B cell (primary cell): ENCODE measurements at regions not wholly inside any gene's neighbourhood (a gene's known extent, or its start where the extent isn't known, plus 50 kb on each side); places are given as distances from the start of the nearest gene placed in this dataset.

ENCODE experiments used
- ATAC-seq: fragments of 200-7000 bp; cut with Tn5 transposase; one replicate; pipeline ENCODE4 v1.10.0; 2021; ENCODE audit warnings: low read depth, mild to moderate bottlenecking, moderate number of reproducible peaks, moderate library complexity
- CTCF ChIA-PET: fragments of 350-600 bp; sonication (Branson Sonifier 250); formaldehyde crosslinking; loops from one replicate; lab custom pipeline; 2021; ENCODE audit warnings: antibody characterized with exemption, inconsistent platforms; lab: Charles Lee
- POLR2A ChIA-PET: fragments of 350-600 bp; sonication (Branson Sonifier 250); formaldehyde crosslinking; loops from one replicate; lab custom pipeline; 2021; ENCODE audit warnings: antibody characterized with exemption; lab: Charles Lee
- DNase-seq: peaks from one replicate; pipeline ENCODE4 v3.0.0; 2013
- H2AFZ ChIP-seq: 2 replicates; pipeline ENCODE4 v1.6.1; 2012; ENCODE audit warnings: mild to moderate bottlenecking, low read depth, low read length; ENCODE audit not compliant: insufficient read depth, poor library complexity, severe bottlenecking
- H3K27ac ChIP-seq, 2 donors: 1 replicate in 1 of 2; 2 replicates in 1 of 2; pipeline ENCODE4 v1.5.1; 2012 to 2013; ENCODE audit warnings: low read length in 2 of 2, mild to moderate bottlenecking in 2 of 2, moderate library complexity in 1 of 2
- H3K27me3 ChIP-seq, 4 experiments: fragments of 200-600 bp in 1 of 4; sonication (generic) in 1 of 4; replicated peaks in 1 of 4; 1 replicate in 2 of 4; 2 replicates in 2 of 4; pipeline versions ENCODE4 v1.6.1 to v1.7.0; 2013 to 2016; ENCODE audit warnings: low read length in 3 of 4, mild to moderate bottlenecking in 2 of 4, mixed read lengths in 1 of 4, moderate library complexity in 1 of 4; ENCODE audit not compliant: insufficient read depth in 4 of 4, control insufficient read depth in 3 of 4; ENCODE audit errors: control extremely low read depth in 1 of 4
- H3K36me3 ChIP-seq, 2 experiments: replicated peaks in 1 of 2; 1 replicate in 1 of 2; 2 replicates in 1 of 2; pipeline versions ENCODE4 v1.6.1 to v1.7.1; 2013; ENCODE audit warnings: low read length in 1 of 2; ENCODE audit not compliant: insufficient read depth in 2 of 2, control insufficient read depth in 1 of 2; ENCODE audit errors: control extremely low read depth in 1 of 2, extremely low read depth in 1 of 2
- H3K4me1 ChIP-seq, 2 donors: fragments of 200-600 bp in 1 of 2; sonication (generic) in 1 of 2; 1 replicate in 1 of 2; 2 replicates in 1 of 2; pipeline versions ENCODE4 v1.5.1 to v1.6.1; 2013 to 2017; ENCODE audit warnings: low read length in 2 of 2; ENCODE audit not compliant: control insufficient read depth in 2 of 2, insufficient read depth in 2 of 2
- H3K4me2 ChIP-seq: replicated peaks from 2 replicates; pipeline ENCODE3; 2012; ENCODE audit warnings: mild to moderate bottlenecking, low read depth, low read length; ENCODE audit not compliant: poor library complexity, severe bottlenecking
- H3K4me3 ChIP-seq, 5 experiments: fragments of 200-600 bp in 1 of 5; sonication (generic) in 1 of 5; 1 replicate in 3 of 5; 2 replicates in 2 of 5; pipeline versions ENCODE4 v1.5.1 to v1.7.0; 2011 to 2016; ENCODE audit warnings: low read length in 4 of 5, mild to moderate bottlenecking in 4 of 5, low read depth in 2 of 5, control low read depth in 1 of 5, moderate library complexity in 1 of 5; ENCODE audit not compliant: insufficient read depth in 1 of 5; ENCODE audit errors: control extremely low read depth in 1 of 5, extremely low read depth in 1 of 5
- H3K79me2 ChIP-seq: fragments of 200-600 bp; sonication (generic); one replicate; pipeline ENCODE4 v1.6.0; 2016; ENCODE audit warnings: low read length; ENCODE audit not compliant: control insufficient read depth, insufficient read depth
- H3K9ac ChIP-seq: fragments of 200-600 bp; sonication (generic); 2 replicates; pipeline ENCODE4 v1.6.1; 2017; ENCODE audit warnings: mild to moderate bottlenecking, low read length, moderate library complexity
- H3K9me3 ChIP-seq, 3 donors: one replicate each; pipeline versions ENCODE4 v1.6.1 to v1.7.1; 2013; ENCODE audit warnings: low read length in 2 of 3; ENCODE audit not compliant: control insufficient read depth in 2 of 3, insufficient read depth in 1 of 3; ENCODE audit errors: control extremely low read depth in 1 of 3
- H4K20me1 ChIP-seq: 2 replicates; pipeline ENCODE4 v1.6.0; 2012; ENCODE audit warnings: mild to moderate bottlenecking, low read length; ENCODE audit not compliant: insufficient read depth, control insufficient read depth, poor library complexity, severe bottlenecking
- H3K27ac Mint-ChIP-seq: one replicate; pipeline ENCODE4 v1.8.0; 2021; ENCODE audit warnings: mixed read lengths
- H3K27me3 Mint-ChIP-seq: one replicate; pipeline ENCODE4 v1.8.0; 2021; ENCODE audit warnings: mixed read lengths
- H3K4me1 Mint-ChIP-seq: one replicate; pipeline ENCODE4 v1.8.0; 2021; ENCODE audit warnings: mixed read lengths
- H3K4me3 Mint-ChIP-seq: one replicate; pipeline ENCODE4 v1.8.0; 2021; ENCODE audit warnings: mixed read lengths
- H3K9me3 Mint-ChIP-seq: one replicate; pipeline ENCODE4 v1.8.0; 2022; ENCODE audit warnings: mixed read lengths; ENCODE audit not compliant: insufficient read depth
- EZH2 ChIP-seq: IDR thresholded peaks from 2 replicates; pipeline ENCODE4 v1.6.1; 2012; ENCODE audit warnings: borderline replicate concordance, low read depth, mild to moderate bottlenecking, moderate library complexity, low read length; ENCODE audit not compliant: insufficient read depth, poor library complexity, severe bottlenecking
- WGBS: methylation state at CpG from one replicate; pipeline ENCODE4 v1.1.5; 2013; ENCODE audit warnings: missing lambda C conversion rate; ENCODE audit not compliant: insufficient coverage; 5-methylcytosine and 5-hydroxymethylcytosine counted together
- intact Hi-C: fragments of 100-400 bp; cut with micrococcal nuclease; formaldehyde crosslinking; loops from one replicate; pipeline ENCODE4 v1.10.0; 2022
- TF ChIP-seq, protein P1 (sequence below): fragments of 200-600 bp; IDR thresholded peaks from one replicate; pipeline ENCODE4 v1.8.0; 2022; ENCODE audit warnings: antibody characterized with exemption, mild to moderate bottlenecking

DNA sequence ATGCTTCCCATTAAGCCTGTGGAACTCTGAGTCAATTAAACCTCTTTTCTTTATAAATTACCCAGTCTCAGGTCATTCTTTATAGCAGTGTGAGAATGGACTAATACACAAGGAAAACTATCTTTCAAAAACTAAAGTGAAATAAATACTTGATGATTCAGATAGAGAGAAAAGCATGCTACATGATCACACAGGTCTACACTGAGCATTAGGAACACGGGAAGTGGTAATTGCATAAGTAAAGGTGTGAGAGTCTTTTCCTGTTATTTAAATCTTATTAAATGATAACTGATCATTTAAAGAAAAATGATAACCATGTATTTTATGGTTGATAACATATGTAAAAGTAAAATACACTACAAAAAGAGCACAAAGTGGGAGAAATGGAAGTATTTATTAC, 812.0 kb upstream of the RAB6C start:
- H4K20me1 ChIP-seq = no peaks in the 10 kb centered on the region
- DNase-seq (no peak), ATAC-seq (no peak)
- no peaks in the 10 kb centered on the region for H3K4me1 ChIP-seq
- no peak overlapping the region for H3K4me3 ChIP-seq
- H3K9me3 ChIP-seq = no peaks in the 10 kb centered on the region
- no peak for TF ChIP-seq EZH2
- TF ChIP-seq, protein P1, sequence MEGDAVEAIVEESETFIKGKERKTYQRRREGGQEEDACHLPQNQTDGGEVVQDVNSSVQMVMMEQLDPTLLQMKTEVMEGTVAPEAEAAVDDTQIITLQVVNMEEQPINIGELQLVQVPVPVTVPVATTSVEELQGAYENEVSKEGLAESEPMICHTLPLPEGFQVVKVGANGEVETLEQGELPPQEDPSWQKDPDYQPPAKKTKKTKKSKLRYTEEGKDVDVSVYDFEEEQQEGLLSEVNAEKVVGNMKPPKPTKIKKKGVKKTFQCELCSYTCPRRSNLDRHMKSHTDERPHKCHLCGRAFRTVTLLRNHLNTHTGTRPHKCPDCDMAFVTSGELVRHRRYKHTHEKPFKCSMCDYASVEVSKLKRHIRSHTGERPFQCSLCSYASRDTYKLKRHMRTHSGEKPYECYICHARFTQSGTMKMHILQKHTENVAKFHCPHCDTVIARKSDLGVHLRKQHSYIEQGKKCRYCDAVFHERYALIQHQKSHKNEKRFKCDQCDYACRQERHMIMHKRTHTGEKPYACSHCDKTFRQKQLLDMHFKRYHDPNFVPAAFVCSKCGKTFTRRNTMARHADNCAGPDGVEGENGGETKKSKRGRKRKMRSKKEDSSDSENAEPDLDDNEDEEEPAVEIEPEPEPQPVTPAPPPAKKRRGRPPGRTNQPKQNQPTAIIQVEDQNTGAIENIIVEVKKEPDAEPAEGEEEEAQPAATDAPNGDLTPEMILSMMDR = no peak
- Mint-ChIP-seq H3K27me3 (peaks cover 5% of the 10 kb centered on the region), H3K9me3 (no peaks in the 10 kb centered on the region), H3K4me3 (no peak overlapping the region), H3K4me1 (no peaks in the 10 kb centered on the region), H3K27ac (no peak overlapping the region)
- no peaks in the 10 kb centered on the region for H3K27me3 ChIP-seq
- H3K9ac ChIP-seq = no peak overlapping the region
- WGBS = no CpG with 5 or more reads among the region's 1 CpG
- ChIA-PET POLR2A (no interaction called here), CTCF (no interaction called here)
- no peak overlapping the region for H2AFZ ChIP-seq
- no peak overlapping the region for H3K4me2 ChIP-seq
- H3K36me3 ChIP-seq = no peaks in the 10 kb centered on the region
- intact Hi-C loops = no loop called here
- no peak overlapping the region for H3K27ac ChIP-seq
- H3K79me2 ChIP-seq = no peaks in the 10 kb centered on the region

DNA sequence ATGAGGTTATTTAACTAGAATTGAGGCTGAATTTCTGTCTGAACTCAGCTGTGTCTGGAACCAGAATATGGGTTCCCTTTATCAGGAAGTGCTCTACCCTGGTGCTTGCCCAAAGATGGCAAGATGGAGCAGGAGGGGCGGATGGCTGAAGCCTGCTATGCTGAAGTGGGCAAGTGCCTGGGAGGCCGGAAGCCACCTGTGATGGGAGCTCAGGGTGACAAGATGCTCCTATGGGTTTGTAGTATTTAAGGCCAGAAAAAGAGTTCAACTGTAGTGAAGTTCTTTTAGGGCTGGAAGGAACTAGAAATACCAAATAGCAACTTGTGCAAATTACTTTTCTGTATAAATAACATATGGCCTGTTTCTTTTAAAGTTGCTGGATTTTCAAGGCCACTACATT, 808.9 kb upstream of the RAB6C start:
- H3K4me1 Mint-ChIP-seq = no peaks in the 10 kb centered on the region
- no peak overlapping the region for H3K27ac ChIP-seq
- no peak overlapping the region for H3K4me3 ChIP-seq
- H3K9me3 Mint-ChIP-seq = no peaks in the 10 kb centered on the region
- H3K27me3 ChIP-seq = no peaks in the 10 kb centered on the region
- CTCF ChIA-PET = no interaction called here
- 80% methylated on average over 2 of the region's 2 CpGs for WGBS
- H3K4me1 ChIP-seq = no peaks in the 10 kb centered on the region
- no peak for TF ChIP-seq EZH2
- TF ChIP-seq, protein P1 = no peak
- no peak overlapping the region for H3K4me2 ChIP-seq
- H3K27ac Mint-ChIP-seq = no peak overlapping the region
- H3K4me3 Mint-ChIP-seq = no peak overlapping the region
- intact Hi-C loops = no loop called here
- POLR2A ChIA-PET = no interaction called here
- no peak overlapping the region for H3K9ac ChIP-seq
- DNase-seq = no peak
- H4K20me1 ChIP-seq = no peaks in the 10 kb centered on the region
- H3K9me3 ChIP-seq = no peaks in the 10 kb centered on the region
- no peaks in the 10 kb centered on the region for H3K79me2 ChIP-seq
- H2AFZ ChIP-seq = no peak overlapping the region
- no peaks in the 10 kb centered on the region for H3K36me3 ChIP-seq
- no peak for ATAC-seq
- peaks cover 3% of the 10 kb centered on the region for H3K27me3 Mint-ChIP-seq
